ENCODE measurements at regions not wholly inside any gene's neighbourhood (a gene's known extent, or its start where the extent isn't known, plus 50 kb on each side); places are given as distances from the start of the nearest gene placed in this dataset.

- WGBS, 5 donors = 84 to 92% (median 88%) methylated on average over 3 of the region's 3 CpGs
- no peak overlapping the region for H3K4me3 ChIP-seq
- no peak overlapping the region for H3K27ac ChIP-seq
- no peak for DNase-seq
- intact Hi-C loops (cut with DNase I; ENCODE audit: low total_unique reads) = no loop called here
- no peaks in the 10 kb centered on the region for H3K36me3 ChIP-seq
- no peaks in the 10 kb centered on the region for H3K27me3 ChIP-seq (replicated peaks in 1 of 7)
- H3K4me1 ChIP-seq = no peaks in the 10 kb centered on the region
- no peaks in the 10 kb centered on the region for H3K9me3 ChIP-seq
- TF ChIP-seq POLR2A (IDR thresholded peaks at IDR 0.05) = no peak
- TF ChIP-seq CTCF (IDR thresholded peaks at IDR 0.05 in 8 of 11, conservative IDR thresholded peaks at IDR 0.05 in 3 of 11) = no peak
- no peak for TF ChIP-seq POLR2AphosphoS5 (IDR thresholded peaks at IDR 0.05)
Observed at GRCh38 chr18:45298986-45299385, 316.3 kb upstream of the SLC14A2 start.

- no peak for TF ChIP-seq POLR2A (IDR thresholded peaks at IDR 0.05)
- TF ChIP-seq POLR2AphosphoS5 (IDR thresholded peaks at IDR 0.05) = no peak
- TF ChIP-seq CTCF (IDR thresholded peaks at IDR 0.05 in 8 of 11, conservative IDR thresholded peaks at IDR 0.05 in 3 of 11) = no peak
- Histone ChIP-seq H3K4me3 (no peak overlapping the region), H3K27me3 (replicated peaks in 1 of 7) (no peaks in the 10 kb centered on the region), H3K27ac (no peak overlapping the region), H3K9me3 (no peaks in the 10 kb centered on the region), H3K36me3 (no peaks in the 10 kb centered on the region), H3K4me1 (no peaks in the 10 kb centered on the region)
- no peak for DNase-seq
- intact Hi-C loops (cut with DNase I; ENCODE audit: low total_unique reads) = no loop called here
- WGBS, 5 donors = 56 to 67% (median 59%) methylated on average over 7 of the region's 7 CpGs
Observed at GRCh38 chr18:45303026-45303425, 312.2 kb upstream of the SLC14A2 start.

GRCh38 chr18:45304558-45304957 is 310.7 kb upstream of the SLC14A2 start:
- no peak for TF ChIP-seq POLR2AphosphoS5 (IDR thresholded peaks at IDR 0.05)
- no peak for TF ChIP-seq POLR2A (IDR thresholded peaks at IDR 0.05)
- TF ChIP-seq CTCF (IDR thresholded peaks at IDR 0.05 in 8 of 11, conservative IDR thresholded peaks at IDR 0.05 in 3 of 11) = no peak
- Histone ChIP-seq H3K36me3 (no peaks in the 10 kb centered on the region), H3K27ac (no peak overlapping the region), H3K4me1 (no peaks in the 10 kb centered on the region), H3K27me3 (replicated peaks in 1 of 7) (no peaks in the 10 kb centered on the region), H3K4me3 (no peak overlapping the region), H3K9me3 (no peaks in the 10 kb centered on the region)
- DNase-seq = no peak
- WGBS, 5 donors = 82 to 94% (median 88%) methylated on average over 1 of the region's 1 CpG
- intact Hi-C loops (cut with DNase I; ENCODE audit: low total_unique reads) = no loop called here

DNA sequence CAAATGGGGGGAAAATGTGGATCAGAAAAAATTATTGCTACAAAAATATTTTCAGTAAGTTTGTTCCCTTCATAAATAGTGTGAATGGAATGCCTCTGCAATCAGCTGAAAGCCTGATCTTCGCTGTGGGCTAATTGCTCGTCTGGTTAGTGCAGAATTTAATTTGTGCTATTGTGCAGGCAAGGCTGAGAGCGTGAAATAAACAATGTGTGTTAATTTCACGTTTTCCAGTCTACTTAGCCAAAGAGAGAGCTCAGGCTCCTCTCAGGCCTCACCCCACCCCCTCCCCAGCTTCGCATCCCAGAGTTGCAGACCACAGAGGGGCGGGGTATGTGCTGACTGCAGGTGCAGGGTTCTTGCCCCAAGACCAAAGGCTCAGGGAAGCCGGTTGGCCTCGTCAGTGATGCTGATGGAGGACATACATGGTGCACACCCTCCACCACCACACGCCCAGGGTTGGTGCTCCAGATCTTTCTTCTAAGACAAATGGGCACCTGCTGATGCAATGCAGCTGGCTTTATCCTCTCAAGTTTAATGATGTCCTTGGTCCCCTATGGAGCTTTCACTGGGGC is 302.6 kb upstream of the SLC14A2 start:
- no peaks in the 10 kb centered on the region for H3K4me1 ChIP-seq
- no peaks in the 10 kb centered on the region for H3K9me3 ChIP-seq
- intact Hi-C loops (cut with DNase I; ENCODE audit: low total_unique reads) = no loop called here
- 76 to 86% (median 82%) methylated on average over 9 of the region's 9 CpGs for WGBS, 5 donors
- no peak overlapping the region for H3K27ac ChIP-seq
- TF ChIP-seq POLR2AphosphoS5 (IDR thresholded peaks at IDR 0.05) (no peak), CTCF (IDR thresholded peaks at IDR 0.05 in 8 of 11, conservative IDR thresholded peaks at IDR 0.05 in 3 of 11) (no peak), POLR2A (IDR thresholded peaks at IDR 0.05) (no peak)
- no peaks in the 10 kb centered on the region for H3K27me3 ChIP-seq (replicated peaks in 1 of 7)
- H3K4me3 ChIP-seq = no peak overlapping the region
- no peaks in the 10 kb centered on the region for H3K36me3 ChIP-seq
- DNase-seq = no peak
